ENCODE measurements at regions not wholly inside any gene's neighbourhood (a gene's known extent, or its start where the extent isn't known, plus 50 kb on each side); places are given as distances from the start of the nearest gene placed in this dataset.

DNA sequence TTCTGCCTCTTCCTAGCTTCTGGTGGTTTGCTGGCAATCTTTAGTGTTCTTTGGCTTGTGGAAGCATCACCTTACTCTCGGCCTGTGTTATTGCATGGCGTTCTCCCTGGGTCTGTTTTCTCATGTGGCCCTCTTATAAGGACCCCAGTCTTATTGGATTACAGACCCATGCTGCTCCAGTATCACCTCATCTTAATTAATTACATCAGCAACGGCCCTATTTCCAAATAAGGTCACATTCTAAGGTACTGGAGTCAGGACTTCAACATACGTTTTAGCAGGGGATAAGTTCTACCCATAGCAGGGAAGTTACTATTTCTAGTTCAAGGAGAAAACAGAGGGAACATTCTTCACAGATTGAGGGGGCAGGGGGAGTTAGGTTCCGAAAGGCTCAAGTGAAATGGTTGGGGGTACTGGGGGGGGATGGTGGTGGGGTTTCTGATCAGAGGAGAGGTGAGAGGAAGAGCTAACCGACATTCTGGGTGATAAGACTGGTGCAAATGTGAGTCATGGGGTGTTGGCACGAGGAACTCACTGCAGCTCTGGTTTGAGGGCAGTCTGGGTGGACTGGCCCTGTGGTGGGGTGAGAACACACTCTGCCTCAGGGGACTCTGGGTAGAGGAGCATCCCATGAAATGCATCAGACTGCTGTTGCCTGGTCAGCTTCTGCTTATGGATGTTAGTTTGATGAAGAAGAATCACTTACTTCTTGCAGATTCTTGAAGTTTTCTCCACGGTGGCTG is 51.5 kb upstream of the ZBED5 start:
- Histone ChIP-seq H3K4me1 (ENCODE audit: control insufficient read depth, insufficient read depth, low read length) (no peaks in the 10 kb centered on the region), H3K27me3 (replicated peaks in 1 of 2; ENCODE audit: control insufficient read depth in 2 of 2, insufficient read depth in 2 of 2, low read length in 1 of 2) (peaks cover 0 to 1% of the 10 kb centered on the region in 2 experiments; a peak in 2 of 4 replicates), H3K36me3 (ENCODE audit: control insufficient read depth in 2 of 2, insufficient read depth in 2 of 2, low read length in 1 of 2) (no peaks in the 10 kb centered on the region), H3K4me2 (ENCODE audit: control insufficient read depth, insufficient read depth) (no peak overlapping the region), H3K9me3 (replicated peaks; ENCODE audit: control insufficient read depth, insufficient read depth, low read length) (no peaks in the 10 kb centered on the region), H3K79me2 (ENCODE audit: control insufficient read depth, insufficient read depth, low read length) (no peaks in the 10 kb centered on the region), H3K27ac (ENCODE audit: control insufficient read depth, insufficient read depth) (no peak overlapping the region), H3K4me3 (no peak overlapping the region), H4K20me1 (ENCODE audit: control insufficient read depth, insufficient read depth) (no peaks in the 10 kb centered on the region), H3K9ac (ENCODE audit: control insufficient read depth, insufficient read depth, low read length) (no peak overlapping the region), H2AFZ (ENCODE audit: control insufficient read depth, low read depth, low read length) (no peak overlapping the region)
- intact Hi-C loops (cut with micrococcal nuclease; ENCODE audit: unreplicated experiment) = no loop called here
- no peak for DNase-seq (ENCODE audit: low read depth, low spot score)
- ChIA-PET CTCF (interaction anchor here (1.5 kb wide), 1 partner anchor 117 kb away, joined by 4 read pairs; no protein-coding TSS in a partner anchor), SMC1A (ENCODE audit: uncharacterized antibody, unreplicated experiment) (no interaction called here), RAD21 (ENCODE audit: unreplicated experiment) (no interaction called here), POLR2A (no interaction called here)
- FAIRE-seq = no peak
- in situ Hi-C loops (cut with MboI) = no loop called here
- 31% methylated on average over 8 of the region's 8 CpGs for WGBS (ENCODE audit: insufficient coverage, insufficient replicate concordance, low lambda C conversion rate, missing lambda C conversion rate)
- ATAC-seq = no peak
- no TSS peak for BruUV-seq (replicated peaks)
- TF ChIP-seq GATAD2B (conservative IDR thresholded peaks at IDR 0.05; ENCODE audit: low read depth) (no peak), NR2F1 (conservative IDR thresholded peaks at IDR 0.05) (no peak), WRNIP1 (IDR thresholded peaks at IDR 0.05; ENCODE audit: borderline replicate concordance, low read depth, low read length) (no peak), E2F8 (IDR thresholded peaks at IDR 0.05; ENCODE audit: low read depth, partially characterized antibody) (no peak)
